Neural progenitor cell (in vitro differentiated cells): ENCODE measurements at regions not wholly inside any gene's neighbourhood (a gene's known extent, or its start where the extent isn't known, plus 50 kb on each side); places are given as distances from the start of the nearest gene placed in this dataset.

Source experiments
- DNase-seq: peaks from one replicate; pipeline ENCODE4 v3.0.0-alpha.2; 2016; ENCODE audit warnings: low spot score
- H2AFZ ChIP-seq: fragments of 200-600 bp; sonication (generic); replicated peaks from 2 replicates; pipeline ENCODE4 v1.6.1; 2016; ENCODE audit warnings: antibody characterized with exemption
- H3F3A ChIP-seq: fragments of 200-600 bp; sonication (generic); 2 replicates; pipeline ENCODE4 v1.6.1; 2016; ENCODE audit warnings: antibody characterized with exemption, low read depth
- H3K27ac ChIP-seq: fragments of 200-600 bp; sonication (generic); 2 replicates; pipeline ENCODE4 v1.5.1; 2016; ENCODE audit warnings: mild to moderate bottlenecking
- H3K27me3 ChIP-seq: fragments of 200-600 bp; sonication (generic); 2 replicates; pipeline ENCODE4 v1.6.1; 2016; ENCODE audit warnings: mild to moderate bottlenecking, moderate library complexity
- H3K36me3 ChIP-seq: fragments of 200-600 bp; sonication (generic); 2 replicates; pipeline ENCODE4 v1.5.1; 2016
- H3K4me1 ChIP-seq: fragments of 200-600 bp; sonication (generic); 2 replicates; pipeline ENCODE4 v1.6.1; 2016; ENCODE audit warnings: mixed run types
- H3K4me2 ChIP-seq: fragments of 200-600 bp; sonication (generic); 2 replicates; pipeline ENCODE4 v1.6.1; 2016
- H3K4me3 ChIP-seq: fragments of 200-600 bp; sonication (generic); 2 replicates; pipeline ENCODE4 v1.5.1; 2016
- H3K79me2 ChIP-seq: fragments of 200-600 bp; sonication (generic); 2 replicates; pipeline ENCODE4 v1.6.1; 2016; ENCODE audit warnings: low read depth
- H3K9ac ChIP-seq: fragments of 200-600 bp; sonication (generic); 2 replicates; pipeline ENCODE4 v1.6.1; 2016
- H3K9me3 ChIP-seq: fragments of 200-600 bp; sonication (generic); 2 replicates; pipeline ENCODE4 v1.5.1; 2016; ENCODE audit warnings: low read depth
- H4K20me1 ChIP-seq: fragments of 200-600 bp; sonication (generic); 2 replicates; pipeline ENCODE4 v1.6.1; 2016; ENCODE audit warnings: low read depth
- H3K27ac Mint-ChIP-seq: 3 replicates; pipeline ENCODE4 v1.8.0; 2021; ENCODE audit warnings: mixed read lengths
- H3K27me3 Mint-ChIP-seq: 2 replicates; pipeline ENCODE4 v1.8.0; 2022; ENCODE audit warnings: low read depth, mild to moderate bottlenecking, inconsistent platforms, moderate library complexity, mixed read lengths; ENCODE audit not compliant: insufficient read depth
- H3K36me3 Mint-ChIP-seq: 3 replicates; pipeline ENCODE4 v1.8.0; 2021; ENCODE audit warnings: mixed read lengths
- H3K4me1 Mint-ChIP-seq: 3 replicates; pipeline ENCODE4 v1.8.0; 2021; ENCODE audit warnings: mixed read lengths
- H3K4me3 Mint-ChIP-seq: 3 replicates; pipeline ENCODE4 v1.8.0; 2021; ENCODE audit warnings: mild to moderate bottlenecking, moderate library complexity, mixed read lengths
- H3K9me3 Mint-ChIP-seq: 3 replicates; pipeline ENCODE4 v1.8.0; 2020; ENCODE audit warnings: mixed read lengths
- EZH2 ChIP-seq: fragments of 200-600 bp; sonication (generic); IDR thresholded peaks from 2 replicates; pipeline ENCODE4 v1.6.1; 2017; ENCODE audit warnings: antibody characterized with exemption, mild to moderate bottlenecking, moderate library complexity
- EZH2phosphoT487 ChIP-seq: fragments of 200-600 bp; sonication (generic); IDR thresholded peaks from 2 replicates; pipeline ENCODE4 v1.6.1; 2017; ENCODE audit warnings: antibody characterized with exemption
- TF ChIP-seq, protein P1 (sequence below): fragments of 200-600 bp; sonication (generic); IDR thresholded peaks from 2 replicates; pipeline ENCODE4 v1.5.1; 2017; ENCODE audit warnings: antibody characterized with exemption, mild to moderate bottlenecking

- H3F3A ChIP-seq: no peaks in the 10 kb centered on the region
- H4K20me1 ChIP-seq: no peaks in the 10 kb centered on the region
- TF ChIP-seq, protein P1, sequence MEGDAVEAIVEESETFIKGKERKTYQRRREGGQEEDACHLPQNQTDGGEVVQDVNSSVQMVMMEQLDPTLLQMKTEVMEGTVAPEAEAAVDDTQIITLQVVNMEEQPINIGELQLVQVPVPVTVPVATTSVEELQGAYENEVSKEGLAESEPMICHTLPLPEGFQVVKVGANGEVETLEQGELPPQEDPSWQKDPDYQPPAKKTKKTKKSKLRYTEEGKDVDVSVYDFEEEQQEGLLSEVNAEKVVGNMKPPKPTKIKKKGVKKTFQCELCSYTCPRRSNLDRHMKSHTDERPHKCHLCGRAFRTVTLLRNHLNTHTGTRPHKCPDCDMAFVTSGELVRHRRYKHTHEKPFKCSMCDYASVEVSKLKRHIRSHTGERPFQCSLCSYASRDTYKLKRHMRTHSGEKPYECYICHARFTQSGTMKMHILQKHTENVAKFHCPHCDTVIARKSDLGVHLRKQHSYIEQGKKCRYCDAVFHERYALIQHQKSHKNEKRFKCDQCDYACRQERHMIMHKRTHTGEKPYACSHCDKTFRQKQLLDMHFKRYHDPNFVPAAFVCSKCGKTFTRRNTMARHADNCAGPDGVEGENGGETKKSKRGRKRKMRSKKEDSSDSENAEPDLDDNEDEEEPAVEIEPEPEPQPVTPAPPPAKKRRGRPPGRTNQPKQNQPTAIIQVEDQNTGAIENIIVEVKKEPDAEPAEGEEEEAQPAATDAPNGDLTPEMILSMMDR: no peak
- TF ChIP-seq EZH2 (no peak), EZH2phosphoT487 (no peak)
- no peaks in the 10 kb centered on the region for H3K27me3 ChIP-seq
- no peaks in the 10 kb centered on the region for H3K36me3 Mint-ChIP-seq
- no peak for DNase-seq
- no peaks in the 10 kb centered on the region for H3K79me2 ChIP-seq
- H3K4me3 Mint-ChIP-seq: no peak overlapping the region
- H3K9me3 ChIP-seq: no peaks in the 10 kb centered on the region
- no peaks in the 10 kb centered on the region for H3K36me3 ChIP-seq
- H3K9ac ChIP-seq: no peak overlapping the region
- no peak overlapping the region for H3K27ac Mint-ChIP-seq
- no peak overlapping the region for H2AFZ ChIP-seq
- H3K4me2 ChIP-seq: no peak overlapping the region
- H3K4me1 ChIP-seq: peaks cover 12% of the 10 kb centered on the region
- H3K27ac ChIP-seq: no peak overlapping the region
- peaks cover 12% of the 10 kb centered on the region for H3K4me1 Mint-ChIP-seq
- no peak overlapping the region for H3K4me3 ChIP-seq
- H3K9me3 Mint-ChIP-seq: no peaks in the 10 kb centered on the region
- no peaks in the 10 kb centered on the region for H3K27me3 Mint-ChIP-seq
Observed at GRCh38 chr3:3468596-3468995, 289.1 kb upstream of the CRBN start.

GRCh38 chr3:3464131-3464530 lies 284.6 kb upstream of the CRBN start:
- Mint-ChIP-seq H3K4me3 (no peak overlapping the region), H3K36me3 (no peaks in the 10 kb centered on the region), H3K27ac (no peak overlapping the region), H3K9me3 (no peaks in the 10 kb centered on the region), H3K4me1 (peaks cover 15% of the 10 kb centered on the region), H3K27me3 (no peaks in the 10 kb centered on the region)
- no peaks in the 10 kb centered on the region for H4K20me1 ChIP-seq
- peak; percentile 4 for DNase-seq
- peak overlapping the region; percentile 29 for H2AFZ ChIP-seq
- H3K4me3 ChIP-seq: no peak overlapping the region
- H3K27me3 ChIP-seq: no peaks in the 10 kb centered on the region
- no peak overlapping the region for H3K27ac ChIP-seq
- no peaks in the 10 kb centered on the region for H3F3A ChIP-seq
- H3K36me3 ChIP-seq: no peaks in the 10 kb centered on the region
- H3K9ac ChIP-seq: no peak overlapping the region
- peak overlapping the region; percentile 51 for H3K4me2 ChIP-seq
- no peaks in the 10 kb centered on the region for H3K79me2 ChIP-seq
- H3K4me1 ChIP-seq: peaks cover 12% of the 10 kb centered on the region
- no peaks in the 10 kb centered on the region for H3K9me3 ChIP-seq
- TF ChIP-seq EZH2phosphoT487 (no peak), EZH2 (no peak)
- TF ChIP-seq, protein P1: no peak

DNA sequence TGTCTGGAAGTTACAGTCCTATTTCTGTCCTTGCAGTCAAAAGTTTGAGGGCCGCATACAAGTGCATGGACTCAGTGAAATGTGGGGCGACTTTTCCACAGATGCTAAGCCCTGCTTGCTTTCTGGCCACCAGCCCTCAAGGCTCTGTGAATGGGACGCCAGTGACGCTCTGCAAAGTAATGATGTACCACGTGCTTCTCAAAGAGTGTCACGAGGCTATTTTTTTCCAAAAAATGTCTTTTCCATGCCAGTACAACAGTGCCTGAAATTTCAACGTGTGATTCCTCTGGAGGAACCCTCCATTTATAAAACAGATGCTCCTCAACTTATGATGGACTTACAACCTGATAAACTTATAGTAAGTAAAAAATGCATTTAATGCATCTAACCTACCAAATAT lies 281.8 kb upstream of the CRBN start:
- H4K20me1 ChIP-seq: no peaks in the 10 kb centered on the region
- no peak overlapping the region for H3K27ac Mint-ChIP-seq
- no peak overlapping the region for H3K4me3 Mint-ChIP-seq
- no peak overlapping the region for H3K27ac ChIP-seq
- no peak overlapping the region for H3K4me2 ChIP-seq
- TF ChIP-seq EZH2 (no peak), EZH2phosphoT487 (no peak)
- TF ChIP-seq, protein P1: no peak
- H3K4me1 Mint-ChIP-seq: peaks cover 15% of the 10 kb centered on the region
- no peaks in the 10 kb centered on the region for H3K27me3 ChIP-seq
- peaks cover 12% of the 10 kb centered on the region for H3K4me1 ChIP-seq
- no peak overlapping the region for H3K9ac ChIP-seq
- no peaks in the 10 kb centered on the region for H3K79me2 ChIP-seq
- H3K9me3 ChIP-seq: no peaks in the 10 kb centered on the region
- no peaks in the 10 kb centered on the region for H3K9me3 Mint-ChIP-seq
- no peak overlapping the region for H2AFZ ChIP-seq
- no peak overlapping the region for H3K4me3 ChIP-seq
- peaks cover 2% of the 10 kb centered on the region for H3K27me3 Mint-ChIP-seq
- DNase-seq: no peak
- H3F3A ChIP-seq: no peaks in the 10 kb centered on the region
- H3K36me3 ChIP-seq: no peaks in the 10 kb centered on the region
- no peaks in the 10 kb centered on the region for H3K36me3 Mint-ChIP-seq

DNA sequence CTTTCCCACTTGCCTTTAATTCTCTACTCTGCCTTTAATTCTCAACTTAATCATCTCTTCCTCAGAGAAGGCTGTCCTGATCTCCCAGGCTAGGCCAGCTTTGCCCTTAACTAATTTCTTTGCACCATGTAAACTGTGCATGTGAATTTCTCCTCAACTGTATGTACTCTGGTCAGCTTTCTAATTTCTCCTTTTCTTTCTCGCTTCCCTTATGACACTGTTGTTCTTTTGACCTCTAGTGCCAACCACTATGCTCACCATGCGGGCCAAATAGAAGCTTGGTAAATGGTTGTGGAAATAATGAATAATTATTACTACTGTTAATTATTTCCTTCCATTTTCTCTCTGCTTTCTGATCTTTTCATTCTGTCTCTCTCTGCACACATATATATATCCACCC lies 269.0 kb upstream of the CRBN start:
- H2AFZ ChIP-seq: no peak overlapping the region
- no peaks in the 10 kb centered on the region for H3K4me1 ChIP-seq
- H3K4me2 ChIP-seq: no peak overlapping the region
- H3K36me3 ChIP-seq: no peaks in the 10 kb centered on the region
- no peaks in the 10 kb centered on the region for H3K4me1 Mint-ChIP-seq
- DNase-seq: no peak
- H3K9ac ChIP-seq: no peak overlapping the region
- H3F3A ChIP-seq: no peaks in the 10 kb centered on the region
- no peaks in the 10 kb centered on the region for H4K20me1 ChIP-seq
- H3K9me3 ChIP-seq: no peaks in the 10 kb centered on the region
- no peaks in the 10 kb centered on the region for H3K27me3 Mint-ChIP-seq
- H3K27me3 ChIP-seq: no peaks in the 10 kb centered on the region
- no peak overlapping the region for H3K4me3 Mint-ChIP-seq
- no peaks in the 10 kb centered on the region for H3K9me3 Mint-ChIP-seq
- TF ChIP-seq EZH2phosphoT487 (no peak), EZH2 (no peak)
- TF ChIP-seq, protein P1: no peak
- H3K27ac Mint-ChIP-seq: no peak overlapping the region
- no peak overlapping the region for H3K27ac ChIP-seq
- H3K79me2 ChIP-seq: no peaks in the 10 kb centered on the region
- H3K4me3 ChIP-seq: no peak overlapping the region
- H3K36me3 Mint-ChIP-seq: no peaks in the 10 kb centered on the region
